ENCODE measurements at regions not wholly inside any gene's neighbourhood (a gene's known extent, or its start where the extent isn't known, plus 50 kb on each side); places are given as distances from the start of the nearest gene placed in this dataset.

DNA sequence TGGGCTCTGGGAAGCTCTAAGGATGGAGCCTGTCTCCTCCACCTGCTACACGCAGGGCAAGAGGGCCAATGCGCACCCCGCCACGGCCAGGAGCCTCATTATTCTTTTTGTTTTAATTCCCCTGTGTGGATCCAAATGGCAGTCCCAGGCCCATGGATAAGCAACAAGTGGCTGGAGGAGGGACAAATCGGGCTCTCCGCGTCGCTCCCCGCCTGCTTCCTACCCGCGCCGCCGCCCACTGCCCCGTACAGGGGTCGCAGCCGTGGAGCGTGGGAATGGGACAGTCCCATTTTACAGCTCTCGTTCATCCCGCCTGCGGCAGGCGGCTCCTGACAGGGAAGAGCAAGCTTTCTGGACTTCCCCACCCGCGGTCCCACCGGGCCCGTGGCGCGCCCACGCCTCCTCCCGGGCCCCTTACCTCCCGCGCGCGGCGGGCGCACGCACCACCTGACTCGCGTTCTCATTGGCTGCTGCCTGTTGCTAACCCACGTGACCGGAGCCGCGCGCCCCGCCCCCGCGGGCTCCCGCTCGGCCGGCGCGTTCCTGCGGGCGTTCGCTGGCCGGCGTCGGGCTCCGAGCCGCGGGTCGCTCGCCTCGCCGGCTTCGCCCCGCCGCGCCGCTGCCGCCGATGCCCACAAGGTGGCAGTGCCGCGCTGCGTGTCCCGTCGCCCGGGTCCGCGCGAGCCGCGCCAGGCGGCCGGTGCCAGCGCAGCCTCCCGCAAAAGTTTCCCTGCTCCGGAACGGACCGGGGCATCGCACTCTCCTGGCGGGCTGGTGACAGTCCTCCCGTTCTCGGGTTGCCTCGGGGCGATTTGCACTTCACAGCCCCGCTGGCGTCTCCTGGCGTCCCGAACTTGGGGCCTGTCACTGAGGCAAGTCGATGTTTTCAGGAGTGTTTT, 93.3 kb downstream of the CD83 start (continued):
- TF ChIP-seq, protein P1, sequence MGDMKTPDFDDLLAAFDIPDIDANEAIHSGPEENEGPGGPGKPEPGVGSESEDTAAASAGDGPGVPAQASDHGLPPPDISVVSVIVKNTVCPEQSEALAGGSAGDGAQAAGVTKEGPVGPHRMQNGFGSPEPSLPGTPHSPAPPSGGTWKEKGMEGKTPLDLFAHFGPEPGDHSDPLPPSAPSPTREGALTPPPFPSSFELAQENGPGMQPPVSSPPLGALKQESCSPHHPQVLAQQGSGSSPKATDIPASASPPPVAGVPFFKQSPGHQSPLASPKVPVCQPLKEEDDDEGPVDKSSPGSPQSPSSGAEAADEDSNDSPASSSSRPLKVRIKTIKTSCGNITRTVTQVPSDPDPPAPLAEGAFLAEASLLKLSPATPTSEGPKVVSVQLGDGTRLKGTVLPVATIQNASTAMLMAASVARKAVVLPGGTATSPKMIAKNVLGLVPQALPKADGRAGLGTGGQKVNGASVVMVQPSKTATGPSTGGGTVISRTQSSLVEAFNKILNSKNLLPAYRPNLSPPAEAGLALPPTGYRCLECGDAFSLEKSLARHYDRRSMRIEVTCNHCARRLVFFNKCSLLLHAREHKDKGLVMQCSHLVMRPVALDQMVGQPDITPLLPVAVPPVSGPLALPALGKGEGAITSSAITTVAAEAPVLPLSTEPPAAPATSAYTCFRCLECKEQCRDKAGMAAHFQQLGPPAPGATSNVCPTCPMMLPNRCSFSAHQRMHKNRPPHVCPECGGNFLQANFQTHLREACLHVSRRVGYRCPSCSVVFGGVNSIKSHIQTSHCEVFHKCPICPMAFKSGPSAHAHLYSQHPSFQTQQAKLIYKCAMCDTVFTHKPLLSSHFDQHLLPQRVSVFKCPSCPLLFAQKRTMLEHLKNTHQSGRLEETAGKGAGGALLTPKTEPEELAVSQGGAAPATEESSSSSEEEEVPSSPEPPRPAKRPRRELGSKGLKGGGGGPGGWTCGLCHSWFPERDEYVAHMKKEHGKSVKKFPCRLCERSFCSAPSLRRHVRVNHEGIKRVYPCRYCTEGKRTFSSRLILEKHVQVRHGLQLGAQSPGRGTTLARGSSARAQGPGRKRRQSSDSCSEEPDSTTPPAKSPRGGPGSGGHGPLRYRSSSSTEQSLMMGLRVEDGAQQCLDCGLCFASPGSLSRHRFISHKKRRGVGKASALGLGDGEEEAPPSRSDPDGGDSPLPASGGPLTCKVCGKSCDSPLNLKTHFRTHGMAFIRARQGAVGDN (IDR thresholded peaks at IDR 0.05) = 0 out of 2 replicates have a peak, but pooled peaks have one; percentile 49
- TF ChIP-seq MEF2A (IDR thresholded peaks at IDR 0.05; ENCODE audit: insufficient read depth, low read depth, low read length) (peak; percentile 67; the same call in 1 of the 2 replicates), RBBP5 (conservative IDR thresholded peaks at IDR 0.05) (no peak), GATAD2B (conservative IDR thresholded peaks at IDR 0.05; ENCODE audit: low read depth) (peak; percentile 95), RB1 (IDR thresholded peaks at IDR 0.05; ENCODE audit: borderline replicate concordance) (peak; percentile 87), SREBF2 (IDR thresholded peaks at IDR 0.05; ENCODE audit: low read length) (no peak), ZNF217 (IDR thresholded peaks at IDR 0.05) (peak; percentile 57), GABPA (IDR thresholded peaks at IDR 0.05; ENCODE audit: low read depth) (no peak), EGR1 (IDR thresholded peaks at IDR 0.05; ENCODE audit: borderline replicate concordance in 1 of 2, low read depth in 2 of 2, low read length in 2 of 2) (peak in 1 of 2 experiments; percentile 90; a peak in 2 of 3 replicates), TBL1XR1 (IDR thresholded peaks at IDR 0.05; ENCODE audit: low read depth, low read length) (no peak), PAX5 (IDR thresholded peaks at IDR 0.05; ENCODE audit: borderline replicate concordance, low read depth, low read length) (peak; percentile 60; the same call in 1 of the 2 replicates), RAD21 (IDR thresholded peaks at IDR 0.05; ENCODE audit: insufficient read depth, low read depth, low read length) (peak; percentile 91), SMARCA5 (IDR thresholded peaks at IDR 0.05) (peak; percentile 95), TCF3 (IDR thresholded peaks at IDR 0.05; ENCODE audit: borderline replicate concordance, insufficient read depth, low read depth, low read length) (peak; percentile 46; the same call in 1 of the 2 replicates)
- TF ChIP-seq, protein P2, sequence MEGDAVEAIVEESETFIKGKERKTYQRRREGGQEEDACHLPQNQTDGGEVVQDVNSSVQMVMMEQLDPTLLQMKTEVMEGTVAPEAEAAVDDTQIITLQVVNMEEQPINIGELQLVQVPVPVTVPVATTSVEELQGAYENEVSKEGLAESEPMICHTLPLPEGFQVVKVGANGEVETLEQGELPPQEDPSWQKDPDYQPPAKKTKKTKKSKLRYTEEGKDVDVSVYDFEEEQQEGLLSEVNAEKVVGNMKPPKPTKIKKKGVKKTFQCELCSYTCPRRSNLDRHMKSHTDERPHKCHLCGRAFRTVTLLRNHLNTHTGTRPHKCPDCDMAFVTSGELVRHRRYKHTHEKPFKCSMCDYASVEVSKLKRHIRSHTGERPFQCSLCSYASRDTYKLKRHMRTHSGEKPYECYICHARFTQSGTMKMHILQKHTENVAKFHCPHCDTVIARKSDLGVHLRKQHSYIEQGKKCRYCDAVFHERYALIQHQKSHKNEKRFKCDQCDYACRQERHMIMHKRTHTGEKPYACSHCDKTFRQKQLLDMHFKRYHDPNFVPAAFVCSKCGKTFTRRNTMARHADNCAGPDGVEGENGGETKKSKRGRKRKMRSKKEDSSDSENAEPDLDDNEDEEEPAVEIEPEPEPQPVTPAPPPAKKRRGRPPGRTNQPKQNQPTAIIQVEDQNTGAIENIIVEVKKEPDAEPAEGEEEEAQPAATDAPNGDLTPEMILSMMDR (IDR thresholded peaks at IDR 0.05 in 2 of 3, conservative IDR thresholded peaks at IDR 0.05 in 1 of 3; ENCODE audit: control insufficient read depth in 2 of 3, extremely low read depth in 1 of 3, insufficient read depth in 1 of 3, low read depth in 3 of 3, low read length in 3 of 3) = peak; percentile 49 to 80 (median 60); a peak in 5 of 6 replicates
- TF ChIP-seq, protein P3, sequence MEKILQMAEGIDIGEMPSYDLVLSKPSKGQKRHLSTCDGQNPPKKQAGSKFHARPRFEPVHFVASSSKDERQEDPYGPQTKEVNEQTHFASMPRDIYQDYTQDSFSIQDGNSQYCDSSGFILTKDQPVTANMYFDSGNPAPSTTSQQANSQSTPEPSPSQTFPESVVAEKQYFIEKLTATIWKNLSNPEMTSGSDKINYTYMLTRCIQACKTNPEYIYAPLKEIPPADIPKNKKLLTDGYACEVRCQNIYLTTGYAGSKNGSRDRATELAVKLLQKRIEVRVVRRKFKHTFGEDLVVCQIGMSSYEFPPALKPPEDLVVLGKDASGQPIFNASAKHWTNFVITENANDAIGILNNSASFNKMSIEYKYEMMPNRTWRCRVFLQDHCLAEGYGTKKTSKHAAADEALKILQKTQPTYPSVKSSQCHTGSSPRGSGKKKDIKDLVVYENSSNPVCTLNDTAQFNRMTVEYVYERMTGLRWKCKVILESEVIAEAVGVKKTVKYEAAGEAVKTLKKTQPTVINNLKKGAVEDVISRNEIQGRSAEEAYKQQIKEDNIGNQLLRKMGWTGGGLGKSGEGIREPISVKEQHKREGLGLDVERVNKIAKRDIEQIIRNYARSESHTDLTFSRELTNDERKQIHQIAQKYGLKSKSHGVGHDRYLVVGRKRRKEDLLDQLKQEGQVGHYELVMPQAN (conservative IDR thresholded peaks at IDR 0.05) = 0 out of 2 replicates have a peak, but pooled peaks have one; percentile 41
- TF ChIP-seq, protein P4, sequence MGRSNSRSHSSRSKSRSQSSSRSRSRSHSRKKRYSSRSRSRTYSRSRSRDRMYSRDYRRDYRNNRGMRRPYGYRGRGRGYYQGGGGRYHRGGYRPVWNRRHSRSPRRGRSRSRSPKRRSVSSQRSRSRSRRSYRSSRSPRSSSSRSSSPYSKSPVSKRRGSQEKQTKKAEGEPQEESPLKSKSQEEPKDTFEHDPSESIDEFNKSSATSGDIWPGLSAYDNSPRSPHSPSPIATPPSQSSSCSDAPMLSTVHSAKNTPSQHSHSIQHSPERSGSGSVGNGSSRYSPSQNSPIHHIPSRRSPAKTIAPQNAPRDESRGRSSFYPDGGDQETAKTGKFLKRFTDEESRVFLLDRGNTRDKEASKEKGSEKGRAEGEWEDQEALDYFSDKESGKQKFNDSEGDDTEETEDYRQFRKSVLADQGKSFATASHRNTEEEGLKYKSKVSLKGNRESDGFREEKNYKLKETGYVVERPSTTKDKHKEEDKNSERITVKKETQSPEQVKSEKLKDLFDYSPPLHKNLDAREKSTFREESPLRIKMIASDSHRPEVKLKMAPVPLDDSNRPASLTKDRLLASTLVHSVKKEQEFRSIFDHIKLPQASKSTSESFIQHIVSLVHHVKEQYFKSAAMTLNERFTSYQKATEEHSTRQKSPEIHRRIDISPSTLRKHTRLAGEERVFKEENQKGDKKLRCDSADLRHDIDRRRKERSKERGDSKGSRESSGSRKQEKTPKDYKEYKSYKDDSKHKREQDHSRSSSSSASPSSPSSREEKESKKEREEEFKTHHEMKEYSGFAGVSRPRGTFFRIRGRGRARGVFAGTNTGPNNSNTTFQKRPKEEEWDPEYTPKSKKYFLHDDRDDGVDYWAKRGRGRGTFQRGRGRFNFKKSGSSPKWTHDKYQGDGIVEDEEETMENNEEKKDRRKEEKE (IDR thresholded peaks at IDR 0.05) = 0 out of 2 replicates have a peak, but pooled peaks have one; percentile 11

Measured in GM12878 (cell line).